HEK293 (cell line): ENCODE measurements at regions not wholly inside any gene's neighbourhood (a gene's known extent, or its start where the extent isn't known, plus 50 kb on each side); places are given as distances from the start of the nearest gene placed in this dataset.

Experiments used
- ZBTB48 ChIP-seq: fragments of 450-650 bp; formaldehyde crosslinking; IDR thresholded peaks from 2 replicates; pipeline ENCODE4 v1.5.1; 2016; ENCODE audit warnings: missing biosample characterization, missing genetic modification characterization
- ZNF24 ChIP-seq: fragments of 450-650 bp; formaldehyde crosslinking; IDR thresholded peaks from 2 replicates; pipeline ENCODE4 v1.5.1; 2016; ENCODE audit warnings: missing biosample characterization, missing genetic modification characterization
- ZNF335 ChIP-seq: fragments of 450-650 bp; formaldehyde crosslinking; conservative IDR thresholded peaks from 2 replicates; pipeline ENCODE4 v1.5.1; 2016; ENCODE audit warnings: missing biosample characterization, missing genetic modification characterization
- ZNF394 ChIP-seq: fragments of 450-650 bp; formaldehyde crosslinking; IDR thresholded peaks from 2 replicates; pipeline ENCODE4 v1.5.1; 2016; ENCODE audit warnings: missing biosample characterization, missing genetic modification characterization, mild to moderate bottlenecking, moderate library complexity, borderline replicate concordance
- ZNF600 ChIP-seq: fragments of 450-650 bp; formaldehyde crosslinking; IDR thresholded peaks from 2 replicates; pipeline ENCODE4 v1.5.1; 2016; ENCODE audit warnings: missing biosample characterization, missing genetic modification characterization
- TF ChIP-seq, protein P1 (sequence below): fragments of 450-650 bp; formaldehyde crosslinking; IDR thresholded peaks from 2 replicates; pipeline ENCODE4 v1.5.1; 2016; ENCODE audit warnings: missing biosample characterization, missing genetic modification characterization
- TF ChIP-seq, protein P2 (sequence below): fragments of 450-650 bp; formaldehyde crosslinking; IDR thresholded peaks from 2 replicates; pipeline ENCODE4 v1.5.1; 2016; ENCODE audit warnings: missing biosample characterization, missing genetic modification characterization

DNA sequence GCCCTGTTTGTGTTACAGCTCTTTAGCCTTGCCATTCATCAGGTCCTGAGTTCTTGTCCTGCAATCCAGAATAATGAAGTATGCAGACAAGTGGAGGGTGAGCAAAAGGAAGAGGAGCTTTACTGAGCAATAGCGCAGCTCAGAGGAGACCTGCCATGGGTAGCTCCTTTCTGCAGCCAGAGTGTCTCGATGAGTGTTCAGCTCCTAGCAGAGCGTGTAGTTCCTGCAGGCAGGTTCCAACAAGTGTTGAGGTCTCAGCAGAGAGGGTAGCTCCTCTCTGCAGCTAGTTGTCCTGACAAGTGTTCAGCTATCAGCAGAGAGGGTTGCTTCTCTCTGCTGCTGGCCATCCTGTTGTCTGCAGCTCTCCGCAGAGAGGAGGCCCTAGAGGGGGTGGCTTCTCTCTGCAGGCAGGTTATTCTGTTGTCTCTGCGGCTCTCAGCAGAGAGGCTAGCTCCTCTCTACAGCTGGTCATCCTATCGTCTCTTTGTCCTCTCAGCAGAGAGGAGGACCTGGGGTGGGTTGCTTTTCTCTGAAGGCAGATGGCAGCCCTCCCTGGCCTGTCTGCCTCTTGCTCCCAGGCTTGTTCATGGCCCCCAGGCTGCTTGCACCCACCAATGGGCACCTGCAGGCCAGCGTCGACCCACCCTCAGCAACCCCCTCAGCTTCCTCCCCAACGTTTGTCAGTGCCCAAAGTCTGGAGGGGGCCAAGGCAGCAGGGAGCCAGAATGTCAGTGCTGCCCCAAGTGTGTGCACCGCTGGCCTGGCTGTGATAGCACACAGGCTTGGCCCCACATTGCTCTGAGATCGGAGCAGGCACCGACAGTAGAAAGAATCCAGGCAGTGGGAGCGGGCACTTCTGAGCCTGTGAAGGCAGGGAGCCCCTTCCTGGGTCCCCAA lies 112.5 kb upstream of the RUNX3 start:
- TF ChIP-seq ZNF24 (no peak), ZNF394 (tag by site-specific recombination) (no peak), ZNF335 (tag by site-specific recombination) (no peak), ZNF600 (tag by site-specific recombination) (no peak), ZBTB48 (tag by site-specific recombination) (no peak)
- TF ChIP-seq, protein P1, sequence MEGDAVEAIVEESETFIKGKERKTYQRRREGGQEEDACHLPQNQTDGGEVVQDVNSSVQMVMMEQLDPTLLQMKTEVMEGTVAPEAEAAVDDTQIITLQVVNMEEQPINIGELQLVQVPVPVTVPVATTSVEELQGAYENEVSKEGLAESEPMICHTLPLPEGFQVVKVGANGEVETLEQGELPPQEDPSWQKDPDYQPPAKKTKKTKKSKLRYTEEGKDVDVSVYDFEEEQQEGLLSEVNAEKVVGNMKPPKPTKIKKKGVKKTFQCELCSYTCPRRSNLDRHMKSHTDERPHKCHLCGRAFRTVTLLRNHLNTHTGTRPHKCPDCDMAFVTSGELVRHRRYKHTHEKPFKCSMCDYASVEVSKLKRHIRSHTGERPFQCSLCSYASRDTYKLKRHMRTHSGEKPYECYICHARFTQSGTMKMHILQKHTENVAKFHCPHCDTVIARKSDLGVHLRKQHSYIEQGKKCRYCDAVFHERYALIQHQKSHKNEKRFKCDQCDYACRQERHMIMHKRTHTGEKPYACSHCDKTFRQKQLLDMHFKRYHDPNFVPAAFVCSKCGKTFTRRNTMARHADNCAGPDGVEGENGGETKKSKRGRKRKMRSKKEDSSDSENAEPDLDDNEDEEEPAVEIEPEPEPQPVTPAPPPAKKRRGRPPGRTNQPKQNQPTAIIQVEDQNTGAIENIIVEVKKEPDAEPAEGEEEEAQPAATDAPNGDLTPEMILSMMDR (tag by site-specific recombination), result no peak
- TF ChIP-seq, protein P2, sequence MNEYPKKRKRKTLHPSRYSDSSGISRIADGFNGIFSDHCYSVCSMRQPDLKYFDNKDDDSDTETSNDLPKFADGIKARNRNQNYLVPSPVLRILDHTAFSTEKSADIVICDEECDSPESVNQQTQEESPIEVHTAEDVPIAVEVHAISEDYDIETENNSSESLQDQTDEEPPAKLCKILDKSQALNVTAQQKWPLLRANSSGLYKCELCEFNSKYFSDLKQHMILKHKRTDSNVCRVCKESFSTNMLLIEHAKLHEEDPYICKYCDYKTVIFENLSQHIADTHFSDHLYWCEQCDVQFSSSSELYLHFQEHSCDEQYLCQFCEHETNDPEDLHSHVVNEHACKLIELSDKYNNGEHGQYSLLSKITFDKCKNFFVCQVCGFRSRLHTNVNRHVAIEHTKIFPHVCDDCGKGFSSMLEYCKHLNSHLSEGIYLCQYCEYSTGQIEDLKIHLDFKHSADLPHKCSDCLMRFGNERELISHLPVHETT (tag by site-specific recombination), result no peak
